NT2/D1 (cell line): ENCODE measurements at regions not wholly inside any gene's neighbourhood (a gene's known extent, or its start where the extent isn't known, plus 50 kb on each side); places are given as distances from the start of the nearest gene placed in this dataset.
"Not testable (repeated sequence)": the region's sequence is repeated elsewhere in the genome, so short reads cannot be mapped to it uniquely, and the experiment has no call there.

ENCODE experiments used
- DNase-seq: peaks from one replicate; pipeline ENCODE4 v3.0.0-alpha.2; 2011; ENCODE audit warnings: low read depth, low spot score
- H3K27me3 ChIP-seq: 2 replicates; pipeline ENCODE4 v1.6.0; 2011; ENCODE audit warnings: mild to moderate bottlenecking; ENCODE audit not compliant: insufficient read length, insufficient read depth
- H3K36me3 ChIP-seq: 2 replicates; pipeline ENCODE4 v1.6.1; 2011; ENCODE audit warnings: mild to moderate bottlenecking, low read length, mixed read lengths; ENCODE audit not compliant: insufficient read depth, insufficient read length
- H3K4me1 ChIP-seq: 2 replicates; pipeline ENCODE4 v1.5.1; 2011; ENCODE audit not compliant: insufficient read depth, insufficient read length
- H3K4me3 ChIP-seq: 2 replicates; pipeline ENCODE4 v1.5.1; 2011; ENCODE audit warnings: low read depth; ENCODE audit not compliant: insufficient read length
- H3K9ac ChIP-seq: 2 replicates; pipeline ENCODE4 v1.6.0; 2011; ENCODE audit warnings: low read depth; ENCODE audit not compliant: insufficient read length
- H3K9me3 ChIP-seq: 2 replicates; pipeline ENCODE4 v1.5.1; 2011; ENCODE audit warnings: mild to moderate bottlenecking, low read length; ENCODE audit not compliant: insufficient read depth
- SUZ12 ChIP-seq: IDR thresholded peaks from 2 replicates; pipeline ENCODE4 v1.6.1; 2011; ENCODE audit not compliant: insufficient read length, insufficient read depth; ENCODE audit errors: extremely low read depth
- YY1 ChIP-seq: IDR thresholded peaks from 2 replicates; pipeline ENCODE4 v1.6.1; 2011; ENCODE audit not compliant: insufficient read length, insufficient read depth
- ZNF274 ChIP-seq: IDR thresholded peaks from 2 replicates; pipeline ENCODE4 v1.6.1; 2011; ENCODE audit warnings: mild to moderate bottlenecking, low read depth, low read length

DNA sequence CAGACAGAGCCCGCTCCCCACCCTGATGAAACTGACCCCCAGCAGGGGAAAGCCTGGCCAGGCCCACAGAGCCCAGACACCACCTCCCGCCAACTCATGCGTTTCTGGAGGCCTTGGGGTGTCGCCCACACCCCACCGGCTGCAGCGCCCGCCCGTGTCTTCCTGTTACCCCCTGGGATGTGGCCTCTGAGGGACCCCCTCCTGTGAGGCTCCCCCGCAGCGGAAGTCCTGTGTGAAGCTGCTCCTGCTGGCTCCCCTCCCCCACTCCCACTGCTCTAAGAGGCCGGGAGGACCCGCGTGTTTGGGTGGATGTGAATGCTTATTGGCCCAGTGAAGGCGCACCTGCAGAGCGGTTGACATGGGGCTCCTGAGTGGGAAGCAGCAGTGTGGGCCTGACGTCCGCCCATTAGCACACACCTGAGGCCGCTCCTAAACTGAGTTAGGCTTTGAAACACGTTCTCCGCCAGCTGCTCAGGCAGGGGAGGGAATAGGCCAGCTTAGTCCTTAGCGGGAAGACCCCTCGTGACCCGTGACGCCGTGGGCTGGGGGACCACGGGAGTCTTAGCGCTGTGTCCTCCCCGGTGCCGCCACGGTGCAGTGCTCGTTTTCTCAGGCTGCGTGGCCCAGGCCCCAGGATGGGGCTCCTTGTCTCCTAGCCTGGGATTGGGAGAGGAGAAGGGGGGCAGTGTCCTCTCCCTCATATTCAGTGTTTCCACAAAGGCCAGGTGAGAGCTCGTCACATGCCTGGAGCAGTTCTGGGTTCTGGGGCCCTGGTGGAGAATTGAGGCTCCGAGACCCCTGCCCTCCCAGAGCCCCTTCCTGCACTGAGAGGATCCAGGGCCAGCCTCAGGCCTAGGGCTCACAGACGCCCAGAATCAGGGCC lies 323.4 kb upstream of the SFSWAP start:
- no peak for DNase-seq
- H3K36me3 ChIP-seq: no peaks in the 10 kb centered on the region
- H3K9me3 ChIP-seq: no peaks in the 10 kb centered on the region
- no peak overlapping the region for H3K4me3 ChIP-seq
- TF ChIP-seq SUZ12 (no peak), ZNF274 (no peak)
- H3K27me3 ChIP-seq: no peaks in the 10 kb centered on the region
- peaks cover 14% of the 10 kb centered on the region for H3K4me1 ChIP-seq
- peak overlapping the region; percentile 21 for H3K9ac ChIP-seq

DNA sequence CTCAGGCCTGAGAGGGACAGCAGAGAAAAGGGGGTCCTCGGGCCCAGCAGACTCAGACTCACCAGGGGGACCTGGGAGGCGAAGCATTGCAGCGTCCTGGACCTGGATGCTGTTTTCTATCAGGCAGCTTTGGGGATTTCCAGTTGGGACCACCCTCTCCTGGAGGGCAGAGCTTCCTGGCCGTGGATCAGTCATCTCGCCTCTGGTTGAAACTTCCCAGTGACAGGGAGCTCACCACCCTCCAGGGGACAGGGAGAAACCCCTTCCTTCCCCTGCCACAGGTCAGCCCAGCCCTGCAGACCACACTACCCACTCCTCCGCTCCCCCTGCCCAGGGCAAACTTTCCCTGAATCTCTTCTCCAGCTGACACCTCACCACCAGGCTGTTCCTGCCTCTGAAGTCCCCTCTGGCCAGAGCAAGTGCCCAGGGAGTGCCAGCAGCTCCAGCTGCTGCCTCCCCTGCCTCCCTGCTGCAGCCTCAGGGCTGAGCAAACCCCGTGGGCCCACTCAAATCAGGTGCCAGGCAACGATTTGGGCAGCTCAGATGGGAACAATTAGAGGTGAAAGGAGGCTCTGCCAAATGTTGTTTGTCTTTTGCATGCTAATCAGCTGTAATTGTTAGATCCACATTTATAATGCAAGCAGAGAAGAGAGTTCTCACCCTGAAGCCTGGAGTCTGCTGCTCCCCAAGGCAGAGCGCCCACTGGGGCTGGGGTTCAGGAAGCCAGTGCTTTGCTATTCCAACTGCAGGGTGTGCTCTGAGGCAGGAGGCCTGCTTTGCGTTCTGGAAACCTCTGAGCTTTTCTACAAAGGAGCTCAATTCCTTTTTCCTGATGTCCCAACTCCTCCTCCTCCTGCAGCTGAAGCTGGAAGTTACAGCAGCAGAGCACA lies 322.5 kb upstream of the SFSWAP start:
- H3K9me3 ChIP-seq, H3K4me3 ChIP-seq, H3K9ac ChIP-seq, H3K36me3 ChIP-seq, H3K27me3 ChIP-seq, DNase-seq: not testable (repeated sequence)
- peaks cover 14% of the 10 kb centered on the region for H3K4me1 ChIP-seq

- DNase-seq: no peak
- no peaks in the 10 kb centered on the region for H3K36me3 ChIP-seq
- TF ChIP-seq SUZ12 (no peak), ZNF274 (no peak), YY1 (no peak)
- peaks cover 14% of the 10 kb centered on the region for H3K4me1 ChIP-seq
- no peaks in the 10 kb centered on the region for H3K9me3 ChIP-seq
- no peak overlapping the region for H3K4me3 ChIP-seq
- no peak overlapping the region for H3K9ac ChIP-seq
- peaks cover under 1% of the 10 kb centered on the region for H3K27me3 ChIP-seq
Observed at GRCh38 chr12:131389054-131390013, 321.6 kb upstream of the SFSWAP start.

DNA sequence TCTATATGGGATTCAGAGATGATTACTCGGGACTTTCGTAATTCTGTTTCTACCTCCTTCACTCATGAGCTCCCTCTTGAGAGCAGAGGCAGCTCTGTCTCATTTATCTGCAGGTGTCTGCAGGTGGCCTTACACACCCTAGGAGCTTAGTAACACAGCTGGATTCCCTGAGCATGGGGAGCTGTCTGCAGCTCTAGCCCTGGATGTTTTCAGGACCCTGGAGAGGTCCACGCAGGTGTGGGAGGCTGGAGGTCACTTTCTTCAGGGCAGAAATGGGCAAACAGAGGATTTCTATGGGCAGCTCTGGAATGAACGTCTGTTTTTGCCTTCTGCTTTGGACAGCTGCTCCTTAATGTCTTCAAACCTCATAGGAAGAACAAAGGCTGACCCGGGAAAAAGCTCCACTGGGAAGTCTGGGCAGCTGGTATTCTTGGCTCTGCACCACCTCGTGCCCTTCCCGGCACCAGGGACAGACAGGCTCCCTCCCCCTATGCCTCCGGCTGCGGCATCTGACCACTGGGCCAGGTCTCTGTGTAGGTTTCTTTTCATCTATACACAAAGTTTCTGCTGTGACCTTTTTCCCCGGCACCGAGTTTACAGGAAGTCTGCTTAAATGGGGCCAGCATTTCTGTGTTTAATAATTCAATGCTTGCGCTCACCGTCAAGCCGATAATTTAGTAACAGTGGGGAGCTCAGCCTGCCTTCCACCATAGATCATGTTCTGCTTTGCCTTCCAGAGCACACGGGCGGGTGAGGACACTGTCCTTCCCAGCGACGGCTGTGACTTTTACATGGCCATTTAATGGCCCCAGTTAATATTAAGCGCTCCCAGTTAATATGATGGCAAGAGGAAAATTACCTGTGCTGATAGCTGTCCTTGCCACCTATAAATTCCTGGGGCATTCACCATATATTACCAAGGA lies 320.2 kb upstream of the SFSWAP start:
- peaks cover 10% of the 10 kb centered on the region for H3K27me3 ChIP-seq
- H3K4me1 ChIP-seq: peaks cover 14% of the 10 kb centered on the region
- peak; percentile 35 for DNase-seq
- H3K9ac ChIP-seq: no peak overlapping the region
- no peaks in the 10 kb centered on the region for H3K36me3 ChIP-seq
- H3K4me3 ChIP-seq: no peak overlapping the region
- TF ChIP-seq SUZ12 (no peak), ZNF274 (no peak), YY1 (no peak)
- no peaks in the 10 kb centered on the region for H3K9me3 ChIP-seq

GRCh38 chr12:131391399-131391798 lies 319.5 kb upstream of the SFSWAP start:
- TF ChIP-seq YY1 (no peak), SUZ12 (no peak), ZNF274 (no peak)
- no peaks in the 10 kb centered on the region for H3K36me3 ChIP-seq
- no peak overlapping the region for H3K4me3 ChIP-seq
- no peak overlapping the region for H3K9ac ChIP-seq
- H3K4me1 ChIP-seq: peaks cover 14% of the 10 kb centered on the region
- no peak for DNase-seq
- H3K27me3 ChIP-seq: peaks cover 10% of the 10 kb centered on the region
- H3K9me3 ChIP-seq: peaks cover 6% of the 10 kb centered on the region; the same call in 1 of the 2 replicates

DNA sequence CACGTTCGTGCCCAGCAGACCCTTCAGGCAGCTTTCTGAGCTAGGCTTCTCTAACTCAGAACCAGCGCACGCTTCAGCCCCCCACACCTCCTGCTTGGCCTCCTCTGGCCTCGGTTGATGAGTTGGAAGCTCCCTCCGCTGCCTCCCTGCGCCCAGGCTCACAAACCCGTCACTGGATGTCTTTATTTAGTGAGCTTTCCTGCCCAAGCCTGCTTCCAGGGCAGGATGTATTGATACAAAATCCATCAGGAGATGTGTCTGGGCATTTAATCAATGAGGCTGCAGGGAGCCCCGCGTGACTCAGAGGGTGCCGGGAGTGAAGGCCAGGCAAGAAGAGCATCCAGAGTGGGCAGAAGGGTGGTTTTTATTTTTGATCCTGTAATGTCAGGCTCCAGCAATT lies 316.1 kb upstream of the SFSWAP start:
- H3K9ac ChIP-seq, H3K36me3 ChIP-seq, H3K4me1 ChIP-seq, DNase-seq, H3K27me3 ChIP-seq, H3K4me3 ChIP-seq: not testable (repeated sequence)
- H3K9me3 ChIP-seq: peaks cover 33% of the 10 kb centered on the region; the same call in 1 of the 2 replicates

DNA sequence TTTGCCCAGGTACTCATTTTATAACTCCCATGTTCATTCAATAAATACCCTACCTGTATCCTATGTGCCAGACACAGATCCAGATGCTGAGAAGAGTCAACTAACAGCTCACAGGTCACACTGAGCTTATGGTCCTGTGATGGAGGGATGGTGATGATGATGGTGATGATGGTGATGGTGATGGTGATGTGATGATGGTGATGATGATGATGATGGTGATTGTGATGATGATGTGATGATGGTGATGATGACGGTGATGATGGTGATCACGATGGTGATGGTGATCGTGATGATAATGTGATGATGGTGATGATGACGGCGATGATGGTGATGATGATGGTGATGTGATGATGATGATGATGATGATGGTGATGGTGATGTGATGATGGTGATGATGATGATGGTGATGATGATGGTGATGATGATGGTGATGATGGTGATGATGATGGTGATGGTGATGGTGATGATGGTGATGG lies 315.6 kb upstream of the SFSWAP start:
- not testable (repeated sequence) for H3K4me3 ChIP-seq, H3K9ac ChIP-seq, DNase-seq, H3K27me3 ChIP-seq, H3K4me1 ChIP-seq, H3K36me3 ChIP-seq
- H3K9me3 ChIP-seq: peaks cover 33% of the 10 kb centered on the region; the same call in 1 of the 2 replicates
